ENCODE measurements at regions not wholly inside any gene's neighbourhood (a gene's known extent, or its start where the extent isn't known, plus 50 kb on each side); places are given as distances from the start of the nearest gene placed in this dataset.
"Not testable (repeated sequence)": the region's sequence is repeated elsewhere in the genome, so short reads cannot be mapped to it uniquely, and the experiment has no call there.

DNA sequence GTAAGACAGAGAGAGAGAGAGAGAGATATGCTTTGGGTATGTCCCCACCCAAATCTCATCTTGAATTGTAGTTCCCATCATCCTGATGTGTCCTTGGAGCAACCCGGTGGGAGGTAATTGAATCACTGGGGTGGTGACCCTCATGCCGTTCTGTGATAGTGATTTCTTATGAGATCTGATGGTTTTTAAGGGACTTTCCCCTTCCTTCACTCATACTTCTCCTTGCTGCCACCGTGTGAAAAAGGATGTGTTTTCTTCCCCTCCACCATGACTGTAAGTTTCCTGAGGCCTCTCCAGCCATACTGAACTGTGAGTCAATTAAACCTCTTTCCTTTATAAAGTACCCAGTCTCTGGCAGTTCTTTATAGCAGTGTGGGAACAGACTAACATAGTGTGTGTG lies 60.3 kb downstream of the EOMES start:
- no peak for DNase-seq

DNA sequence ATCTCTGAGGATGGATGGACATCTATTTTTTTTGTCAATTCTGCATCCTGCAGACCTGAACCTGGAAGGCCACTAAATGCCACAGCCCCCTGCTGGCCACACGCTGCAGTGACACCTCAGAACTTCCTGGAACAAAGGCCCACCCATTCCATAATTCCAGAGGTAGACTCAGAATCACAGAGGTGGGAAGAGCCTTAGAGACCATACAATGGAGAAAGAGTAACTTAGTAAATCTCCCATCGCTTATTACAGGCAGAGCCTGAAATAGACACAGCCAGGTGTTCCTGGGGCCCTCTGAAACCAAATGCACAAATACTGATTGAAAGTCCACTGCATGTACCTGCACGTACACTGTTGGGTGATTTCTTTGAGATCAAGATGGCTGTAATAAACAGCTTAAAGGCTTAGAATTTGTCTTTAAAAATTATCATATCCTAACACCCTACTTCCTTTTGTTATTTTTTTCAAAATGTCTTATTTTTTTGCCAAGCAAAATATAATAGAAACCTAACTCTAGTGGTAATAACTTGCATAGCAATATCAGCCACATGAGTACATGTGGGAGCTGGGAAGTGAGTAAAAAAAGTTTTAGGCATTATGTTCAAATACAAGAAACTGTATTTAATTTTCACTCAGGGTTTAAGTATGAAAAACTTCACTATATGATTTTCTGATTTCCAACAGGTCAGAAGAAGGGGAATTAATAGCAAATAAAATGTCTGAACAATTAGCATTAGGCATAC lies 62.7 kb downstream of the EOMES start:
- DNase-seq, result peak; percentile 42

DNA sequence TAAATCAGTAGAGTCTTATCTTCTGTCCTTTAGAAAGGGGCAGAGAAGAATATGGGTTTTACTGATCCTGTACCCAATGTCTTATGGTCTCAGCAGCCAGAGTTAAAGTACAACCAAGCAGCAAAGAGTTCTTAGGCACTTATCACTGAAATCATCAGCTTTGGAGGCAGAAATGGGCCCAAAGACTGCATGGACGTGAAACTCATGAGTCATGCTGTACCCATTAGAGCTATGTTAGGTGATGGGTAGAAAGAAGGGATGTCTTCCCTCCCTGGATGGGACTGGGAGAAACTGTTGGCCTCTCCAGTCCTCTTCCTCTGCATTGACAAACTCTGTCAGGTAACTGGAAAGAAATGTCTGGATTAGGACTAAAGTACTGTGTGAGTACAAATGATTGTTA lies 63.4 kb downstream of the EOMES start:
- DNase-seq, result no peak

DNA sequence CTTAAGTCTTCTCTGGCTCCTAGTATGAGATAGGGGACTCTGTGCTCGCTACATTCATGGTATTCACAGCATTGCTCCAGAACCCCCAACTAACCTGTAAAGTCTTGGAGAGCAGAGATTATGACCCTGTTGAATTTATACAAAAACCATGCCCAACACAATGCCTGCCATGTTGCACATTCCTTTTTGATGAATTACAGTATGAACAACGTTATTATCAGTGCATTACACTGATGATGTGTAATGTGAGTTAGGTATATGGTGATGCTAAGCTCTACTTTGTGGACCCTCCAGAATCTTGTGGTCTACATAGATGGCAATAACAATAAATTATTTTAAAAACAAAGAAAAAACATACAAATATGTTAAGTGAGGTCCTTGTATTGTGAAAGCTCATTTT lies 64.3 kb downstream of the EOMES start:
- DNase-seq, result no peak

DNA sequence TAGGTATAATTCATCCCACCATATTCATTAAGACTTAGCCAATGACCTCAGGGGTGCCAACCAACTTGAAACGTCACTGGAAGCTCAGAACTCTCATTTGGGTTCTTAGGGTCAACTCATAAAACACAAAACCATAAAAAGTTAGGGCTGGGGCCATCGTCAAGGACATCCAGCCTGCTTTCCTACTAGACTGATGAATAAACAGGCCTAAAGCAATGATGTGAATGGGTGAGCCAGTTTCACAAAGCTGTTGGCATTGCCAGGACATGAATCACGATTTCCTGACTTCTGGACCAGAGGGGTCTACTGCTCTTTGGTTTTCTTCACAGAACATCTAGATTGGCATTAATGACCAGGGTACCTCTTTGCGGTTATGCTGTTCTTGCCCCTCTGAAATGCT lies 64.7 kb downstream of the EOMES start:
- no peak for DNase-seq

DNA sequence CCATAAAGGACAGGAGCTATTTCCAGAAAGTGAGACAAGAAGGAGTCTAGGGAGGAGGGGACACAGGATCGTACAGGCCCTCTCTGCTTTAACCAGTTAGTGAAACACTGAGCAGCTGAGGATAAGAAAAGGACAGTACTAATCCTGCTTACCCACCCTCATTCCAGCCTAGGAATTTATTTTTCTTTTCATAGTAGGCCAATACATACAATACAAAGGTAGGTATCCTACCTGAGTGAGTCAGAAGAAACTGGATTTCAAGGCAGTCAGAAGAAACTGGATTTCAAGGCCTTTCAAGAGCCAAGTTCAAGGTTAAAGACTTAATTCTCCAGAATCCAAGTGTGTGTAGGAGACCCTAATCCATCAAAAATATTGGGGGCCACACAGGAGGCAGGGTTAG lies 65.3 kb downstream of the EOMES start:
- DNase-seq, result no peak

DNA sequence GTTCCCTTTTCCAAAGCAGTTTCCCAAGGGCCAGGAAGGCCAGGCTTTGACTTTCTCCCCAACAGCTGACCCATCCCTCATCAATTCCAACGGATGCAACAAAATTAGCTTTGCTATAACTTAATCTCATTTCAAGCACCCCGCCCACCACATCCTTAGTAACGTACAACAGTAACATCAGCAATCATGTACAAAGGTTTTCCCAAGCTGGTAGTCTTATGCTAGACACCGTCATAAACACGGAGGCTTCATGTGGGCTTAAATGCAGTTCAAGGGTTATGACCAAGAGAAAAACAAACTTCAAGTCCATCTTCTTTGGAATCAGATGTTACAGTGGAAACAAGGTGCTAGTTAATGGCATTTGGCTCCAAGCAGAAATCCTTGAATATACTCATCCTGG lies 66.6 kb downstream of the EOMES start:
- no peak for DNase-seq

DNA sequence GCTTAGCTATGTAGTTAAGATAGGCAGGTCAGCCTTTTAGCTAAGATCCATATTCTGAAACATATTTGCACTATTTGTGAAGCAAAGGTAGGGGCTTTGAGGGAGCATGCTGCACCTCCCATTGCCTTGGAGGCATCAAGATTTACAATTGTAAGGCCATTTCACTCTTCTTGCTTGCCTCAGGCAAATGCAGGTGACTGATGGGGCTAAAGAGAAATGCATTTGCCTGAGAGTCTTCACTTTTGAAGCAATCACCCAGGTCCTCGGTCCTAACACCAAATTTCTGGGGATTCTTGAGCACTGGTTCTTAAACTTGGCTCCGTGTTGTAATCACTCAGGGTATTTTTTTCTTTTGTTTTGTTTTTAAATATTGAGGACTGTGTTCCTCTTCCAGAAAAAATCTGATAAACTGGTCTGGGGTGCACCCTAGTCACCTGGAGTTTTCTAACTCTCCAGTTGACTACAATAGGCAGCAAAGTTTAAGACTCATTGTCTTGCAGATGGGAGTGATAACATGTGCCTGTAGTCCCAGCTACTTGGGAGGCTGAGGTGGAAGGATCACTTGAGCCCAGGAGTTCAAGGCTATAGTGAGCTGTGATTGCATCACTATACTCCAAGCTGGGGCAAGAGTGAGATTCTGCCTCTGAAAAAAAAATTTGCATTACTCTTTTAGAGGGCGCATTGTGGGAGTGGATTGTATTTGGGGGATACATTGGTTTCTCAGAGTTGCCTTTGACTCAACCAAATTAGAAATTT lies 68.1 kb downstream of the EOMES start:
- no peak for DNase-seq

DNA sequence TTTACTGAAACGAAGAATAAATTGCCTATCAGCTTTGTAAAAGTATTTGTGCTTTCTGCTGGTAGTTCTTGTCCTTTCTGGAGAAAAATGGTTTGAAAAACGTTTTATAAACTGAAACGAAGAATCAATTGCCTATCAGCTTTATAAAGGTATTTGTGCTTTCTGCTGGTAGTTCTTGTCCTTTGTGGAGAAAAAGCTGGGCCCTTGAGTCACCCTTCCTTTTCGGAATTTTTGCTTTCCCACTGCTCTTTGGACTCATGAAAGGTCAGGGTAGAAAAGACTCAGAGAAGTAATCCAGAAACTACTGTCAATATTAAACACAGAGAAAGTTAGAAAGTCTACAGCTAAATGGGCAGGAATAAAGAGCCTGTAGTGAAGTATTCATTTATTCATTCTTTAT lies 72.8 kb downstream of the EOMES start:
- DNase-seq, result no peak

DNA sequence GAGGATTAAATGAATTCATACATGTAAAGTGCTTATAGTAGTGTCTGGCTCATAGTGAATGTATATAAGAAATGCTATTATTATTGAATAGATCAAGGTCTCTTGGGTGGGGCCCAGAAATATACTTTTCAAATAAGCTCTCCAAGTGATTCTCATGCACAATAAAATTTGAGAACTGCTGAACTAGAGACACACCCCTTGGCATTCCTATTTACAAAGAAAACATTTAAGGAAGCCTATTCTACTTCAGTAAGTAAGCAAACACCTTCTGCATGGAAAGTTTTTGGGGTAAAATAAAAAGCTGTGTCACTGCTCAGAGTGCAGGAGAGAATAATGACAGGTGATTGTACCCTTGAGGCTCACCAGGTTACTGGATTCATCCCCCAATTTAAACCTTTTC lies 75.2 kb downstream of the EOMES start:
- no peak for DNase-seq

DNA sequence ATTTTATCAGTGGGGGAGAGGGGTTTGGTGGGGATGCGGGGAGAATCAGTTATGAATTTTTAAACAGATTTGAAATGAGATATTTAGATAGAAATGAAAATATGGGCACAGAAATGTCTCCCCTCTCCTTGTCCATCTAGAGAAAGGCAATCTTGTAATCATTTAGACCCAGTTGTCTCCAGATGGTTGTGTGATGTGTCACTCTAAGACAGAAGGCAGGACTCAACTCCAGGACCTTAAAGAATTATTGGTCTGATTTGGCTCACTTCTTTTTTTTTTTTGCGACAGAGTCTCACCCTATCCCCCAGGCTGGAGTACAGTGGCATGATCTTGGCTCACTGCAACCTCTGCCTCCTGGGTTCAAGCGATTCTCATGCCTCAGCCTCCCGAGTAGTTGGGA lies 77.2 kb downstream of the EOMES start:
- DNase-seq, result no peak

DNA sequence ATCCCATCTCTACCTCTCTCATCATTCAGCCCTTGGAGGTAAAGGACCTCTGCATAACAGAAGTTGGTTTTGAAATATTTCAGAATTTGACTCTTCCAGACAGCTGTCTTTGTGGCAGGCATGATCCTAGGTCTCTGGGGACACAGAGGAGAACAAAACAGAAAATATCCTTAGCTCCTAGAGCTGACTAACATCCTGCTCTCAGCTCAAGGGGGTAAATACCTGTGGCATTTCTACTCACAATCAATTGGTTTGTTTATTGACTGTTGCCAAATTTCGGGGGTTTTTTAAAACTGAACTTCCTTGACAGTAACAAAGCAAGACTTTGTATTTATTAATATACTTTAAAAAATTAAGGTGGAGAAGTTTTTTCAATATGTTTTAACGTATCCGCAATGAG lies 78.8 kb downstream of the EOMES start:
- no peak for DNase-seq

DNA sequence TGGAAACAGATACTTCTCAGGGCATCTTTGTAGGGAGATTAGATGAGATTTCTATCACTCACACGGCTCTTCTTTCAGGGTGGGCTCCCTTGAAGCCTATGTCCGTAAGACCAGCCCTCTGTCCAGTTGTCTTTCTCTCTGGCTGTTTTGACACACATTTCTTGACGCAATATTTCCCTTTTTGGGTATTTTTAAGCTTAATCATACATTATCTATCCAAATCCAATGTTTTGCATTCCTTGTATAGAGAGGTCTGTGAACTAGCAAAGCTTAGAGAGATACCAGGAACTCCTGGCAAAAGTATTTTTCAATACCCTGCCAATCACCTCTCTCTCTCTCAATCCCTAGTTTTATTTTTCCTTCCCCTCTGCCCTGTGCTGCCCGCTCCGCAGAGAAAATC lies 79.3 kb downstream of the EOMES start:
- DNase-seq, result no peak

DNA sequence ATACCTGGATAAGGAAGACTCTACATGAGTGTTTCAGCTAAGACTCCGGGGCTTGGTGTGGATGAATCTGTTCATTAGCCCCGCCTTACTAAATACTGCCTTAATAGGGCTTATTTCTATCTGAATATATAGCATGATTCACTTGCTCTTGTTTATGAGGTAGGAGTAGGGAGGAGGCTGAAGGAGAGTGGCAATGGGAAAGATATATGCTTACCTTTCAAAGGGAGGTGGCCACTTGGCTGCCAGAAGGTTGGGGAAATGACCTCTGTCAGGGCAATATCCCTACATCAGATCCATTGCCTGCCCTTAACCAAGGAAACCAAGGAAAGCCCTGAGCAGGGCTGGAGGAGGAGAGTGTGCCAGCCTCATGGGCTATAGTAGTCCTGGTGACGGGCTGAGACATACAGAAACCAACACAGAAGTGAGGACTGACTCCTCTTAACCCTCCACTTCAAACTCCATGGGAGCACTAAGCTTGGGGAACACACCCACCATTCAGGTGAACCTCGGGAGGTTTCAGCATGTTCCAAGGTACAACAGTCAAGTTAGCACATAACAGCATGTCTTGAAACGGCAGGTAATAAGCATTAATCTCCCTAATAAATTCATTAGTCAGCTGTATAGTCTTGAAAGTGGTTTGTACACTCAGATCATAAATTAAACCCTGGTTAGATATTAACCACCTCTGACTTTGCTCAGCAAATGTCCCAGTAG lies 80.1 kb downstream of the EOMES start:
- no peak for DNase-seq

DNA sequence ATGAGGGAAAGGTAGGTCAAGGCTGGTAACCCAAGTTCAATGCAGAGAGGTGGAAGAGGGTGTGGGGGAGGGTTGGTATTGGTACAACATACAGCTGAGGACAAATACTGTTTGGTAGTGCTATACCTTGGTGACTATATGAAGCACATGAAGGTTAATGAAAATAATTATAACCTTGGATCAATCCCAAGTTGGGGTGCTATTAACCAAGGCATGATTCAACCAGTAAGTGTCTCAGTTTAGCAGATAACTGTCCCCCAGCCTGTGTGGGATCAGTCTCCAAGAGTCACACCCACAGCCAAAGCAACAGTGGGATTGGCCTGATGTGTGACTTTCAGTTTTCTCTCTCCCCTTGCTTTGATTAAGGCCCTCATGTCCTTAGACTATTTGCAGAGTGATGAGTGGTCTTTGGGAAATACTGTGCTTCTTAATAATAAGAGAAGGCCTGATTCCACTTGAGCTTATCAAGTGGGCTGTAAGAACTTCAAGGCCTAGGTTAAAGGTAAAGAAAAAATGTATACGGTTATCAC lies 80.8 kb downstream of the EOMES start:
- no peak for DNase-seq

DNA sequence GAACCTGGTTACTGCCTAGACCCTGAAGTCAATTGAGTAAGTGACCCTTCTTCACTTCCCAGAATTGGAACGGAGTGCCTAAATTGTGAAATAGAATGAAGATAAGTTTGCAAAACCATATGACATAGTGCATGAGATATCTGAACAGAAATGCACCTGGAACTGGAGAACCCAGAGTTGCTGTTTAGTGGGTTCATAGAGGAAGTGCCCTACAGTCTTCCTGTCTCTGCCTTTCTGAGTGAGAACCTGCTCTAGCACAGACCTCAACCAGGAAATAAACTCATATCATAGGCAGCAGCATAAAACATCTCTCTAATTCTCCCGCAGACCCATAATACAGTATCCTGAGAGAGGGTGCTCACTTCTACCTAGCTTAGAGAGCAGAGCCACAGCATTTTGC lies 82.9 kb downstream of the EOMES start:
- peak; percentile 71 for DNase-seq

DNA sequence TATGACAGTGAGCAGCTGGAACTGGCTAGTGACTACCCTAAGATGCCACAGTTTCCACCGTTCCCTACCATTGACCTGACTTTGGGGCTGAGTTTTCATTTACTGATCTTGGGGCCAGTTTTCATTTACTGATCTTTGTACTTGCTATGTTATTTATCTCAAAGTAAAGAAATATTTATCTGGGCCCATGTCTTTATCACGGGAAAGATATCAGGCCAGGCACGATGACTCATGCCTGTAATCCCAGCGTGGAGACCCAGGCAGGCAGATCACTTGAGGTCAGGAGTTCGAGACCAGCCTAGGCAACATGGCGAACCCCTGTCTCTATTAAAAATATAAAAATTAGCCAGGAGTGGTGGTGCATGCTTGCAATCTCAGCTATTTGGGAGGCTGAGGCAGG lies 83.5 kb downstream of the EOMES start:
- DNase-seq, result no peak

DNA sequence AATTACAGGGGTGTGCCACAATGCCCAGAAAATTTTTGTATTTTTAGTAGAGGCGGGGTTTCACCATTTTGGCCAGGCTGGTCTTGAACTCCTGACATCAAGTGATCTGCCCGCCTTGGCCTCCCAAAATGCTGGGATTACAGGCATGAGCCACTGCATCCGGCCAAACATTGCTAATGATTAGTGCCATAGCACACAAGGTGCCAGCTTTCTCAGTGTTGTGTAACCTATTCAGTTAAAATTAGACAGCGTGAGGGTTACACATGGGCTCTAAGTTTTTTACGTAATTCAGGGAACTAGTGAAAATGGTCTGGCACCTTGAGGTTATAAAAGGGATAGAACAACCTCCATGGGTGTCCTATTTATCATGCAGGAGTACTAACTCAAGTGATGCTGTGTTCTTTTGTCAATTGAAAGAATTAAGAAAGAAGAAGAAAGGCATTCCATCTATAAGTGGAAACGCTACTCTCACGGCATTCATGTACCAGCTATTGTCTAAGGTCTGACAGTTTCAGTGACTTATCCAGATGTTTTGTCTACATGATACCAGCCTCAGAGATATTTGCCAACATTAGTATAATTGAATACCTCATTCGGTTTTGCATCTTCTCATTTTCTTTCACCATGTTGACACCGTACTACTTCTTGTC lies 84.7 kb downstream of the EOMES start:
- DNase-seq, result no peak

DNA sequence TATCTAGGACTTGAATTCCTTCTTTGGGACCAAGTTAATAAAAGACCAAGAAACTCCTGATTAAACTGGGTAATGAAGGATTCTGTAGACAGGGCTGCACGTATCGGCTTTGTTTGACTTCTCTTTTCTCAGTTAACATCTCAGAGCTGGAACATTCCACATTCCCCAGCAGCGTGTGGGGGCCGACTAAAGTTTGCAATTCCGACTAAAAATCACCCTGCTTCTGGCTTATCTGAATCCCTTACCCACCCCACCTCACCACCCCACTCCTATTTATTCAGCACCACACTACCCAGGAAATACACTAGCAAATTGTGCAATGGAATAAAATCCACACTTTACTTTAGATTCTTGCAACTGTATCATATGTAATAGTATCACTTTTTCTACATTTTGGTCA lies 87.1 kb downstream of the EOMES start:
- not testable (repeated sequence) for DNase-seq

DNA sequence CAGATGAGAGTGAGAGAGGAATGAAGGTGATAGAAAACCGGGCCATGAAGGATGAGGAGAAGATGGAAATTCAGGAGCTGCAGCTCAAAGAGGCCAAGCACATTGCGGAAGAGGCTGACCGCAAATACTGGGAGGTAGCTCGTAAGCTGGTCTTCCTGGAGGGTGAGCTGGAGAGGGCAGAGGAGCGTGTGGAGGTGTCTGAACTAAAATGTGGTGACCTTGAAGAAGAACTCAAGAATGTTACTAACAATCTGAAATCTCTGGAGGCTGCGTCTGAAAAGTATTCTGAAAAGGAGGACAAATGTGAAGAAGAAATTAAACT lies 88.9 kb downstream of the EOMES start:
- peak; percentile 52 for DNase-seq

DNA sequence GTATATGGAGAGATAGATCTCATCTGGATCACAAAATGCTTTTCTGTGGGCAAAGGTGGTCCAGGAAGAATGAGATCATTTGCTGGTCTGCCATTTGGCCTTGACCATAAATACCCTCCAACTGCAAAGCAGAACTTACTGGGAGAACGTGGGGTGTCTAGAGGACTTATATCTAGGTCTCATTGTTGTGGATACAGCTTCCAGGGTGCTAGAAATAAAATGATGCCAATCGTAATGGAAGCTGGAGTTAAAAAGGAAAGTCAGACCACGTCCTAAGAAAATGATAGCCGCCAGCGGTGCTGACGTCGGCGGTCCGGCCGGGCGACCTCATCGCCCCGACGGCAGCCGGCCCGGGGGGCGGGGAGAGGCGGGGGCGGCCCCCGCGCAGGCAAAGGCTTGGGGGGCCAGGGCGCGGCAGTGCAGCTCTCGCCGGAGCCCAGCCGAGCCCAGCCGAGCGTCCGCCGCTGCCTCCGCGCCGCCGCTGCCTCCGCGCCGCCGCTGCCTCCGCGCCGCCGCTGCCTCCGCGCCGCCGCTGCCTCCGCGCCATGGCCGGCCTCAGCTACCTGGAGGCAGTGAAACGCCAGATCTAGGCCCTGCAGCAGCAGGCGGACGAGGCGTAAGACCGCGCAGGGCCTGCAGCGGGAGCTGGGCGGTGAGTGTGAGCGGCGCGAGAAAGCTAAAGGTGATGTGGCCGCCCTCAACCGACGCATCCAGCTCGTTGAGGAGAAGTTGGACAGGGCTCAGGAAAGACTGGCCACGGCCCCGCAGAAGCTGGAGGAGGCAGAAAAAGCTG lies 89.5 kb downstream of the EOMES start:
- DNase-seq, result peak; percentile 56

DNA sequence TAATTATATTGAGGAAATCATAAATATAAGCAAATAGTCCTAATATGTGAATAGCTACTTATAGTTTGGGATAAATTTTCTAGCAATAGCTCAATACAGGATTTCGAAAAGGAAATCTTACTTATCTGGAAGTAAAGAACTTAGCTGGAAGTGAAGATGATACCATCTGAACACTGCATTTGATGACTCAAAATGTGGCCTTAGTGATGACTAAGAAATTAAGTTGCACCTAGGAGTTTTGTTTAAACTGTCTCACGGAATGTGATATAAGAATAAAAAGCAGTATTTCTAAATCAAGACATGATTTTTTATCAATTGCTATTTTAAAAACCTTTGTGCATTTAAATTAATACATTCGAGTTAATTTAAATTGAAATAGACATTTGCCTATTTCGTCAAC lies 91.2 kb downstream of the EOMES start:
- peak; percentile 80 for DNase-seq

DNA sequence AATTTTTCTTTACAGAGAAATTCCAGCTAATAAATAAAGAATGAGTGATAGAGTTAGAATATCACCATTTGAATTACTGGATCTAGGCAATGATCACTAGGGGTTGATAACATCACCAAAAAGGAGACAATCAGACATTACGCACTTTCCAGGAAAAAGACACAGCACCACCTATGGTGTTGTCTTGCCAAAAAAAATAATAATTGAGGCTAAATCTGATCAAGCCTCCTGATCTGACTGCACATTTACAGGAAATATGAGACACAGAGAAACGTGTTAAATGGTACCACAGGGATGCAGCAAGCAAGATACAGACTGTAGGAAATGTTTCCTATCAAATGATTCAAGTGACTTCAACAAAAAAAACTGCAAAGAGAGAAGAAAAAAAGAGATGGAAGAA lies 92.8 kb downstream of the EOMES start:
- peak; percentile 75 for DNase-seq

All from activated CD4-positive, alpha-beta T cell treated with anti-CD3 and anti-CD28 coated beads, Interleukin-2, amount 50 U/mL, for 16 hours (primary cell).